Endometrium (tissue), 2 donors: ENCODE measurements at regions not wholly inside any gene's neighbourhood (a gene's known extent, or its start where the extent isn't known, plus 50 kb on each side); places are given as distances from the start of the nearest gene placed in this dataset.

Experiments
- FAIRE-seq: peaks from 2 replicates; lab custom pipeline; 2012; peaks lifted over from hg19 to GRCh38; lab: Jason Lieb, UNC
- donor health status: control.
- donor health status: control.

GRCh38 chr20:48571949-48572847 is 255.6 kb downstream of the PREX1 start:
- peak; percentile 64 for FAIRE-seq

GRCh38 chr20:48569679-48570078 is 258.1 kb downstream of the PREX1 start:
- no peak for FAIRE-seq

GRCh38 chr20:48568520-48568919 is 259.3 kb downstream of the PREX1 start:
- no peak for FAIRE-seq

- no peak for FAIRE-seq
Observed at GRCh38 chr20:48567145-48567544, 260.7 kb downstream of the PREX1 start.

GRCh38 chr20:48564982-48565539 is 262.7 kb downstream of the PREX1 start:
- no peak for FAIRE-seq

GRCh38 chr20:48563191-48563870 is 264.5 kb downstream of the PREX1 start:
- FAIRE-seq, result no peak

GRCh38 chr20:48562586-48563116 is 265.1 kb downstream of the PREX1 start:
- FAIRE-seq, result no peak

GRCh38 chr20:48558906-48559305 is 268.9 kb downstream of the PREX1 start:
- FAIRE-seq, result no peak

GRCh38 chr20:48557380-48557779 is 270.4 kb downstream of the PREX1 start:
- no peak for FAIRE-seq

- no peak for FAIRE-seq
Observed at GRCh38 chr20:48556956-48557355, 270.8 kb downstream of the PREX1 start.

GRCh38 chr20:48552550-48552949 is 275.2 kb downstream of the PREX1 start:
- FAIRE-seq, result no peak

- FAIRE-seq, result no peak
Observed at GRCh38 chr20:48550814-48551213, 277.0 kb downstream of the PREX1 start.

- no peak for FAIRE-seq
Observed at GRCh38 chr20:48547664-48548063, 280.1 kb downstream of the PREX1 start.

- no peak for FAIRE-seq
Observed at GRCh38 chr20:48544402-48545339, 283.1 kb downstream of the PREX1 start.

GRCh38 chr20:48541581-48542071 is 286.2 kb downstream of the PREX1 start:
- no peak for FAIRE-seq

- no peak for FAIRE-seq
Observed at GRCh38 chr20:48538856-48539255, 288.9 kb downstream of the PREX1 start.

- FAIRE-seq, result no peak
Observed at GRCh38 chr20:48538058-48538825, 289.6 kb downstream of the PREX1 start.

GRCh38 chr20:48536206-48536605 is 291.6 kb downstream of the PREX1 start:
- no peak for FAIRE-seq

GRCh38 chr20:48535556-48535955 is 292.2 kb downstream of the PREX1 start:
- no peak for FAIRE-seq

- FAIRE-seq, result no peak
Observed at GRCh38 chr20:48532028-48532427, 295.8 kb downstream of the PREX1 start.

- FAIRE-seq, result peak; percentile 90
Observed at GRCh38 chr20:48531505-48531904, 296.3 kb downstream of the PREX1 start.
